ENCODE measurements at regions not wholly inside any gene's neighbourhood (a gene's known extent, or its start where the extent isn't known, plus 50 kb on each side); places are given as distances from the start of the nearest gene placed in this dataset.
"Not testable (repeated sequence)": the region's sequence is repeated elsewhere in the genome, so short reads cannot be mapped to it uniquely, and the experiment has no call there.

DNA sequence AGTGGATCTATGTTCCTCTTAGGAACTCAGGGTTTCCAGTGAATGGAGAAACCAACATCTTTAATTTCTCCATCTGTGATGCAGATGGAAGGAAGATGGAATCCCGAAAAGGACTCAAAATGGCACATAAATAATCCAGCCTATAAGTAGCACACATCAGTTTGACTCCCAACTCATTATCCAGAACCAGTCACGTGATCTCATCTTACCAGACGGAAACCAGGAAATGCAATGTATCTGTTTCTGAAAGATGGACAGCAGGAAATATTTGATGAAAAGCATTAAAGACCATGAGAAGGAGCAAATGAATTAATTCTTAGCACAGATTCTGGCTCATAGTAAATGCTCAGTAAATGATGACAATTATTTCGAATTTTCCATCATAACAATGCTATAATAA, 443.1 kb upstream of the FMR1 start:
- ATAC-seq: no peak
- Mint-ChIP-seq H3K27me3 (no peaks in the 10 kb centered on the region), H3K4me1 (no peaks in the 10 kb centered on the region), H3K9me3 (peaks cover 0 to 4% (median 0%) of the 10 kb centered on the region in 9 donors), H3K36me3 (no peaks in the 10 kb centered on the region), H3K27ac (no peak overlapping the region), H3K4me3 (no peak overlapping the region)
- DNase-seq: no peak
- POLR2A ChIA-PET: no interaction called here

DNA sequence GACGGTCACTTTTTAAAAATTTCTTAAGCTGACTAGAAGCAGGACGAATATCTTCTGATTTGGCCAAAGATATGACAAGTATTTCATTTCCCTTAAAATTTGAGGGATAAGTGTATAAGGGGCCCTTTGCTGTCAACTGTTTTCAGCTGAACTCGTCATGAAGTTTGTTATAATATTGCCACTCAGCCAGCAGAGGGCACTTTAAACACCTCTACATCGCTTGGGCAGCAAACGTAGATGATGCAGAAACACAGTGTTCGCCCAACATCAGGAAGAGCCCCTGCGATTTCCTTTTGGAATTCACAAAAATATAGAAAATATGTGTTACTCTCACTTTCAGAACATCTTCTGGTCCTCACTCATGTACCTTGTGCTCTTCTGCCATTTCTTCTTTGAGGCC, 435.7 kb upstream of the FMR1 start:
- Mint-ChIP-seq H3K27me3 (no peaks in the 10 kb centered on the region), H3K4me3 (no peak overlapping the region), H3K27ac (no peak overlapping the region), H3K36me3 (no peaks in the 10 kb centered on the region), H3K4me1 (no peaks in the 10 kb centered on the region), H3K9me3 (no peaks in the 10 kb centered on the region)
- no peak for ATAC-seq
- POLR2A ChIA-PET: no interaction called here
- DNase-seq: peak in 2 of 10 donors; percentile 1 to 6

DNA sequence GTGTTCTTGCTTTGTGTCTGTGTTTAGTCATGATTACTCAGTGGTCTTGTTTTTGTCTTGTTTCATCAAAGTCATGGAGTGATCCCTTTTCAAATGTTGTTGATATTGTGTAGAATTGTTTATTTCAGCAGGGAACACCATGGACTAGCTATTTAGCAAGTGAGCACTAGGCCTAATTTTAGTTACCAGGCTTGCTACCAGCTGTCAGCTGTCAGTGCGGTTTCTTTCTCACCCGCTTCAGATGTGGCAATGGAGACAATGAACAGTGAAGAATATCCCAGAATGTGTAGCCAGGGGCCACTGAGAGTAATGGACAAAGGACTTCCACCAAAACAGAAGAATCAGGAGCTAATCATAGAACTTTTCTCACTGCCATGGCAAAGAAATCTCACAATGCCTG, 432.8 kb upstream of the FMR1 start:
- H3K36me3 Mint-ChIP-seq: no peaks in the 10 kb centered on the region
- H3K4me3 Mint-ChIP-seq: no peak overlapping the region
- no peak for DNase-seq
- POLR2A ChIA-PET: no interaction called here
- H3K27me3 Mint-ChIP-seq: no peaks in the 10 kb centered on the region
- no peak overlapping the region for H3K27ac Mint-ChIP-seq
- H3K4me1 Mint-ChIP-seq: no peaks in the 10 kb centered on the region
- no peak for ATAC-seq
- H3K9me3 Mint-ChIP-seq: no peaks in the 10 kb centered on the region

DNA sequence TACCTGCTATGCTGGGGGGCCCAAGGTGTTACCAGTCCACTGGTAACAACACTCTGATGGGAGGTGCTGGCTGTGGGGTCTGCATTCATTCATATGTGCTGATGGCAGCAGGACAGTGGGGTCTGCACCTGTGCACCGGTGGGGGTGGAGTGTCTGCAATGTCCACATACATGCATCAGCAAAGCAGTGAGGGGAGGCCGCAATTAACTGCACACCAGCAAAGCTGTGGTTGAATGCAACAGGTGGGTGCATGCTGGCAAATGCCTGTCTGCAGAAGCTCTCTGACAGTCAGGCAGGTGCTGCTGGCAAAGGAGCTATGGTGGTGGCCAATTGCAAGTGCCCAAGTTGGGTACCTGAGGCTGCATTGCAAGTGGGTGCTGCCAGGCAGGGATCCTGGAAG, 426.5 kb upstream of the FMR1 start:
- Mint-ChIP-seq H3K27me3 (no peaks in the 10 kb centered on the region), H3K27ac (no peak overlapping the region), H3K4me3 (no peak overlapping the region), H3K9me3 (no peaks in the 10 kb centered on the region), H3K4me1 (no peaks in the 10 kb centered on the region), H3K36me3 (no peaks in the 10 kb centered on the region)
- DNase-seq (no peak), ATAC-seq (no peak)
- POLR2A ChIA-PET: no interaction called here

DNA sequence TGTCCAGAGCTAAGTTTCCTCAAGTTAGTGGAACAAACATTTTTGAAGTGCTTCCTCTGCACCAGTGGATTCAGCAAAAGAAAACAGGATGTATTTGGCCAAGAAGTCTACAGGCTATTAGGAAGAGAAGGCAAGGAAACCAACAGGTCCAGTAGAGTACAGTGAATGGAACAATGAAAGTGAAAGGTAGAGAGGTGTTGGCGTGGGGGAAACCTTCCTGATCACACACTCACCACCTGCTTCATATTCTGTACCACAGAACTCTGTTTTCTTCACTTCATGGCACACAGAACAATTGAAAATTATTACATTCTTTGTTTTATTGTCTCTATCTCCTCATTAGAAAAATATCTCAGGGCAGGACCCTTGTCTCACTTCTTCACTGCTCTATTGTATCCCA, 417.4 kb upstream of the FMR1 start:
- Mint-ChIP-seq H3K27ac (no peak overlapping the region), H3K27me3 (no peaks in the 10 kb centered on the region), H3K36me3 (no peaks in the 10 kb centered on the region), H3K9me3 (peaks cover 0 to 2% (median 0%) of the 10 kb centered on the region in 9 donors), H3K4me3 (no peak overlapping the region), H3K4me1 (no peaks in the 10 kb centered on the region)
- DNase-seq: no peak
- ATAC-seq: no peak
- POLR2A ChIA-PET: no interaction called here

DNA sequence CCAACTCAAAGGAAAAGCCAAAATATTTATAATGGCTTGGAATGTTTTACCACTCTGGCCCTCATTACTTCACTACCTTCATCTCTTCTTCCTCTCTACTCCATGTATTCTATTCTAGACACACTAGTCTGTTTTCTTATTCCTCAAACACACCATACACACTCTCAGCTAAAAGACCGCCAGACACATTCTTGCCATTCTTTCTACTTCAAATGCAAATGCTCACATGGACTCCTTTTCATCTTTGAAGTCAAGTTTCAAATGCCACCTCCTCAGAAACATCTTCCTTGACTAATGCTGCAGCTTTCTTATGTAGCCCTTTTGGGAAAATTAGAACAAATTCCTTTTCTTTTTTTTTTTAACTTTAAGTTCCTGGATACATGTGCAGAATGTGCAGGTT, 412.9 kb upstream of the FMR1 start:
- DNase-seq: no peak
- Mint-ChIP-seq H3K4me1 (no peaks in the 10 kb centered on the region), H3K9me3 (peaks cover 0 to 4% (median 0%) of the 10 kb centered on the region in 9 donors), H3K27ac (no peak overlapping the region), H3K4me3 (no peak overlapping the region), H3K36me3 (no peaks in the 10 kb centered on the region), H3K27me3 (no peaks in the 10 kb centered on the region)
- ATAC-seq: no peak
- POLR2A ChIA-PET: no interaction called here

DNA sequence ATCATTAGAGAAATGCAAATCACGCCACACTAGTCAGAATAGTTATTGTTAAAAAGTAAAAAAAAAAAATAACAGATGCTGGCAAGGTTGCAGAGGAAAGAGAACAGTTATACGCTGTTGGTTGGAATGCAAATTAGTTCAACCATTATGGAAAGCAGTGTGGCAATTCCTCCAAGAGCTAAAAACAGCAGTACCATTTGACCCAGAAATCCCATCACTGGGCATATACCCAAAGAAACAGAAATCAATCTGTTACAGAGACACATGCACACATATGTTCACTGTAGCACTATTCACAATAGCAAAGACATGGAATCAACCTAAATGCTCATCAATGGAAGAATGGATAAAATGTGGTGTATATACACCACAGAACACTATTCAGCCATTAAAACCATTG, 388.7 kb upstream of the FMR1 start:
- DNase-seq: no peak
- Mint-ChIP-seq H3K36me3 (no peaks in the 10 kb centered on the region), H3K9me3 (peaks cover 0 to 5% (median 0%) of the 10 kb centered on the region in 9 donors), H3K4me1 (no peaks in the 10 kb centered on the region), H3K27me3 (no peaks in the 10 kb centered on the region), H3K27ac (no peak overlapping the region), H3K4me3 (no peak overlapping the region)
- no peak for ATAC-seq
- POLR2A ChIA-PET: no interaction called here

DNA sequence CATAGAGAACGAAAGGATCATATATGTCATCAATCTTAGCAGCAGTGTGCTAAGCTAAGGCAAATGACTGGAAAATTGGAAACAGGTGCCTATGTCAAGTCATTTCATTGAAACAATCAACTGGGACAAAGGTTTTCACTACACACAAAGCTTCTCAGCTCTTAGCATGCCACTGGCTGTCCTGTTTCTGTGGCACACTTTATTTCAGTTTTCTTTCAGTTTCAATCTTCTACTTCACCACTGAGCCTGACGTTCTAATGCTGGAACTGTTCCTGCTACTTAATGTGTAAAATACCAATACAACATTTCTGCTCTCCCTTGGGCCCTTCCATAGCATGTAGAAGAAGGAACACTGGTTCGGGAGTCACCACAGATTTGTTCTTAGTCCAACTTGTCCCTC, 378.3 kb upstream of the FMR1 start:
- POLR2A ChIA-PET: no interaction called here
- H3K4me3 Mint-ChIP-seq: no peak overlapping the region
- DNase-seq: no peak
- no peak for ATAC-seq
- H3K4me1 Mint-ChIP-seq: no peaks in the 10 kb centered on the region
- no peaks in the 10 kb centered on the region for H3K27me3 Mint-ChIP-seq
- no peaks in the 10 kb centered on the region for H3K9me3 Mint-ChIP-seq
- peak overlapping the region in 1 of 10 donors; percentile 40 for H3K27ac Mint-ChIP-seq
- H3K36me3 Mint-ChIP-seq: no peaks in the 10 kb centered on the region

DNA sequence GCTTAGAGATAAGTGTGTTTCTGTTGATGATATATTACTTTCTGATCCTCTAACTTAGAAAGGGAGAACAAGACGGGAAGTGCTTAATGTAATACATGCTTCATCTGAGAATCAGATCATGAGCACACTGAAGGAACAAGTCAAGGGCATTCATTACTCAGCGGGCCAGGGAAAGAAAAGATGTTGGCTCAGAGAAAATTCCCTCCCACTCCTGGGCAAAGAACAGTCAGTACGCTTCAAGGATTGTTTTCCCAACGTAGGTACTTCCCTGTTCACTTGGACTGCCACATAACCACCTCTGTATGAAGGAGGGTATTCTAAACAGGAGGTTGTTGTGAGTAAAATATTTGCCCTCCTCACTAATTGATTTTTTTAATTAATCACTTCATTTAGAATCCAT, 374.5 kb upstream of the FMR1 start:
- peaks cover 0 to 2% (median 0%) of the 10 kb centered on the region in 5 donors for H3K27me3 Mint-ChIP-seq
- POLR2A ChIA-PET: no interaction called here
- no peak overlapping the region for H3K27ac Mint-ChIP-seq
- no peaks in the 10 kb centered on the region for H3K4me1 Mint-ChIP-seq
- no peaks in the 10 kb centered on the region for H3K9me3 Mint-ChIP-seq
- H3K4me3 Mint-ChIP-seq: no peak overlapping the region
- DNase-seq: no peak
- no peaks in the 10 kb centered on the region for H3K36me3 Mint-ChIP-seq
- no peak for ATAC-seq

DNA sequence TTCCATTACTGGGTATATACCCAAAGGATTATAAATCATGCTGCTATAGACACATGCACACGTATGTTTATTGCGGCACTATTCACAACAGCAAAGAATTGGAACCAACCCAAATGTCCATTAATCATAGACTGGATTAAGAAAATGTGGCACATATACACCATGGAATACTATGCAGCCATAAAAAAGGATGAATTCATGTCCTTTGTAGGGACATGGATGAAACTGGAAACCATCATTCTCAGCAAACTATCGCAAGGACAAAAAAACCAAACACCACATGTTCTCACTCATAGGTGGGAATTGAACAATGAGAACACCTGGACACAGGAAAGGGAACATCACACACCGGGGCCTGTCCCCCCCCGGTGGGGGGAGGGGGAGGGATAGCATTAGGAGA, 363.7 kb upstream of the FMR1 start:
- DNase-seq, H3K4me1 Mint-ChIP-seq, H3K27me3 Mint-ChIP-seq, H3K4me3 Mint-ChIP-seq, H3K9me3 Mint-ChIP-seq, ATAC-seq, H3K27ac Mint-ChIP-seq, H3K36me3 Mint-ChIP-seq, POLR2A ChIA-PET: not testable (repeated sequence)

DNA sequence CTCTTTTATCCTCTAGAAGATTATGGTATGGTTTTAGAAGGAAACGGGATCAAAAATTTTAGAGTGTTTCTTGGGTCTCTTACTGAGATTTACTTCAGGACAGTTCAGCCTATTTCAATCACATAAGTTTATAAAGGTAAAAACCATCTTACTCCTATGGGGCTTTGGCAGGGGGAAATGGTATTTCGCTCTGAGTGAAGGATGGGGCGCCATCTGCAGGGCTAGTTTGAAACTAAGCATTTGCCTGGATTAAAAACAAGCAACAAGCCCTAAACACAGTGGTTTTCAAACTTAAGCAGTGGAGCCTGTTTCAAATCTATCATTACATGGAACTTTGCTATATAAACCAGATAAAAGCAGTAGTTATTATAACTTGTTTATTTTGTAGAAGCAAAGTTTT, 361.5 kb upstream of the FMR1 start:
- POLR2A ChIA-PET: no interaction called here
- Mint-ChIP-seq H3K27me3 (no peaks in the 10 kb centered on the region), H3K27ac (no peak overlapping the region), H3K4me1 (no peaks in the 10 kb centered on the region), H3K9me3 (peaks cover 0 to 5% (median 0%) of the 10 kb centered on the region in 9 donors), H3K4me3 (no peak overlapping the region), H3K36me3 (no peaks in the 10 kb centered on the region)
- DNase-seq: no peak
- ATAC-seq: no peak

DNA sequence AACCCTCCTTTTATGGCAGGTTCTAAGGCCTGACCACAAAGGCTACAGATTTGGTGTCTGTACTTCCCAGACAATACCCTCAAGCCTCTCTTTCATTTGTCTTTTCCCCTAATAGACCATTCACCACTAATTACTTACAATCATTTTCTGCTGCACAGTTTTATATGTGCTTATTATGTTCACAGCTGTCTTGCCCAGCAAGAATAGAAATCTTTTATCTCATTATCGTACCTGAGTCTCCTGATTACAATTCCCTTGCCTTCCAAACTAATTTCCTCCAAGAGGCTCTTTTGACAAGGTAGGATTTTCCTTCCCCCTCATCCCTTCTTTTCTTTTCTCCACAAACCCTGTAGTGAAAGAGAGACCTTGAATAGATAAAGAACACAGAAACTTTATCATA, 352.5 kb upstream of the FMR1 start:
- no peak for ATAC-seq
- peaks cover 0 to 4% (median 0%) of the 10 kb centered on the region in 5 donors for H3K27me3 Mint-ChIP-seq

DNA sequence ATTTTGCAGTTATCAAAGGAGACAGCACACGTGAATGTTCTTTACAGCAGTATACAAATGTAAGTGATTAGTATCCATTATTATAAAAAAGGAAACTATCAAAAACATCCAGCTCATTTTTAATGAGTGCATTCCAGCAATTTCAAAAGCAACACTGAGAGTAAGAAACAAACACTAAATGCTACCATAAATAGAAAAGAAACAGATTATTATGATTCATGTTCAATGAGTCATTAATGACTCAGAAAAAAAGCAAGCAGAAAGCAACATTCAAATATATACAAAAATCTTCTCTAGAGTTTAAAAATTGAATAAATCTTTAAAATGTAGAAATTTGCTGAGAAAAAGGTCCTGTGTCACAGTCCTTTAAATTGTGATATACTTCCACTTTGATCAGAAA, 346.5 kb upstream of the FMR1 start:
- DNase-seq (no peak), ATAC-seq (no peak)
- peaks cover 0 to 1% (median 0%) of the 10 kb centered on the region in 5 donors for H3K27me3 Mint-ChIP-seq
- POLR2A ChIA-PET: no interaction called here
- no peak overlapping the region for H3K4me3 Mint-ChIP-seq
- no peaks in the 10 kb centered on the region for H3K36me3 Mint-ChIP-seq
- H3K4me1 Mint-ChIP-seq: no peaks in the 10 kb centered on the region
- no peak overlapping the region for H3K27ac Mint-ChIP-seq
- no peaks in the 10 kb centered on the region for H3K9me3 Mint-ChIP-seq

More for the DNA sequence above, 352.5 kb upstream of the FMR1 start:
- Mint-ChIP-seq H3K36me3 (no peaks in the 10 kb centered on the region), H3K4me3 (no peak overlapping the region), H3K4me1 (no peaks in the 10 kb centered on the region), H3K9me3 (no peaks in the 10 kb centered on the region), H3K27ac (no peak overlapping the region)
- no peak for DNase-seq
- POLR2A ChIA-PET: no interaction called here

DNA sequence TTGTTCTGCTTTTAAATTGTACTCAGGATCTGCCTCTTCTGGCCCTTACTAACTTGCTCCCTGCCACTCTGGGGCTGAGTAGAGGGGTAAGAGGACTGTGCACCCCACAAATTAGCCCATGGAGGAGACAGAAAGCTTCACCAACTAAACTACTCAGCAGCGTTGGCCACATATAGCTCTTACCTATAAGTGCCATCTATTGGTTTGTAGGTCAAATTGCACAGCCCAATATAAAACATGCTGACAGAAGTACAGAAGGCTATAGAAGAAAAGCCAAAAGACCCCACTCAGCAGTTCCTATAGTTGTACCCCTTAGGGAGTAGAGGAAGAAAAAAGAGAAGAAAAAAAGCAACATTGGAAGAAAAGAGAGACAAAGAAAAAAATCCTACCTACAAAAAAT, 341.2 kb upstream of the FMR1 start:
- Mint-ChIP-seq H3K27ac (no peak overlapping the region), H3K4me3 (no peak overlapping the region), H3K4me1 (no peaks in the 10 kb centered on the region), H3K27me3 (peaks cover 0 to 8% (median 0%) of the 10 kb centered on the region in 5 donors), H3K36me3 (no peaks in the 10 kb centered on the region), H3K9me3 (no peaks in the 10 kb centered on the region)
- no peak for ATAC-seq
- POLR2A ChIA-PET: no interaction called here
- no peak for DNase-seq

DNA sequence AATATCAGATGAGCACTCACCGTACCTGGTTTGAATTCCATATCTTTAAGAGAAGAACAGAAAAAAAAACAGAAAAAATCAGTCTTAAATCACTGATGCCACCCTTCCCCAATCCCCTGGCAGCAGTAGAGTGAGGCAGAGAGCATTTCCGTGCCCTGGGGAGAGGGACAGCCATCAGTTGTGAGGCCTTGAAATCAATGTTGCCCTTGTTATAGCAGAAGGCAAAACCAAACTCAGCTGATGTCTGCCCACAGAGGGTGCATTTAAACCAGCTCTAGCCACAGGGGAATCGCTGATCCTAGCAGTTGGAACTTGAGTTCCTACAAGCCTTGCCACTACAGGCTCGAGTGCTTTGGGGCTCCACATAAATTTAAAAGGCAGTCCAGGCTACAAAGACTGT, 338.5 kb upstream of the FMR1 start:
- no peak overlapping the region for H3K4me3 Mint-ChIP-seq
- no peaks in the 10 kb centered on the region for H3K4me1 Mint-ChIP-seq
- no peaks in the 10 kb centered on the region for H3K36me3 Mint-ChIP-seq
- H3K27me3 Mint-ChIP-seq: peaks cover 0 to 8% (median 0%) of the 10 kb centered on the region in 5 donors
- H3K27ac Mint-ChIP-seq: no peak overlapping the region
- ATAC-seq (no peak), DNase-seq (no peak)
- POLR2A ChIA-PET: no interaction called here
- H3K9me3 Mint-ChIP-seq: peaks cover 0 to 2% (median 0%) of the 10 kb centered on the region in 9 donors

Data from naive thymus-derived CD8-positive, alpha-beta T cell (primary cell).